Heart right ventricle (tissue), 16 donors: ENCODE measurements at regions not wholly inside any gene's neighbourhood (a gene's known extent, or its start where the extent isn't known, plus 50 kb on each side); places are given as distances from the start of the nearest gene placed in this dataset.
A peak's percentile ranks its signal among the peaks of the same experiment; 100 is the strongest.

Source experiments
- ATAC-seq, 8 donors: fragments of 200-7000 bp; cut with Tn5 transposase; one replicate each; pipeline ENCODE4 v1.9.1; 2020; ENCODE audit warnings: mild to moderate bottlenecking in 8 of 8, moderate library complexity in 8 of 8, moderate number of reproducible peaks in 1 of 8
- DNase-seq, 2 donors: peaks; one replicate each; pipeline ENCODE4 v3.0.0-alpha.2; 2020
- H3K27ac ChIP-seq, 10 donors: fragments of 200-600 bp; sonication (generic) in 2 of 10; one replicate each; pipeline versions ENCODE4 v1.5.0 to v1.8.0; 2020 to 2022; ENCODE audit warnings: mild to moderate bottlenecking in 3 of 10
- H3K27me3 ChIP-seq, 7 donors: fragments of 200-600 bp; one replicate each; pipeline ENCODE4 v1.8.0; 2021 to 2022; ENCODE audit warnings: mild to moderate bottlenecking in 2 of 7
- H3K36me3 ChIP-seq, 9 donors: fragments of 200-600 bp; sonication (generic) in 1 of 9; one replicate each; pipeline versions ENCODE4 v1.5.0 to v1.8.0; 2020 to 2022; ENCODE audit warnings: mild to moderate bottlenecking in 2 of 9
- H3K4me1 ChIP-seq, 9 donors: fragments of 200-600 bp; sonication (generic) in 1 of 9; one replicate each; pipeline versions ENCODE4 v1.5.0 to v1.8.0; 2020 to 2022; ENCODE audit warnings: mild to moderate bottlenecking in 4 of 9
- H3K4me3 ChIP-seq, 10 donors: fragments of 200-600 bp; sonication (generic) in 2 of 10; one replicate each; pipeline versions ENCODE4 v1.5.0 to v1.8.0; 2020 to 2022; ENCODE audit warnings: mild to moderate bottlenecking in 7 of 10, moderate library complexity in 2 of 10
- H3K9me3 ChIP-seq, 11 donors: fragments of 200-600 bp in 10 of 11; sonication (generic) in 2 of 11; one replicate each; pipeline versions ENCODE4 v1.5.0 to v1.8.0; 2013 to 2022; ENCODE audit warnings: mild to moderate bottlenecking in 2 of 11, control low read depth in 1 of 11, moderate library complexity in 1 of 11
- CTCF ChIP-seq, 9 donors: fragments of 200-600 bp; sonication (generic) in 2 of 9; IDR thresholded peaks; one replicate each; pipeline versions ENCODE4 v1.5.0 to v1.8.0; 2021 to 2022; ENCODE audit warnings: antibody characterized with exemption in 9 of 9, mild to moderate bottlenecking in 5 of 9, moderate library complexity in 1 of 9
- WGBS, 2 donors: extraction: QIAGEN DNeasy Blood & Tissue Kit; methylation state at CpG; one replicate each; pipeline ENCODE4 v1.1.7; 2013; ENCODE audit warnings: inconsistent platforms in 1 of 2; 5-methylcytosine and 5-hydroxymethylcytosine counted together
- intact Hi-C, 10 donors: fragments of 100-400 bp; cut with DNase I; formaldehyde crosslinking; loops; one replicate each; pipeline versions ENCODE4 v1.11.1 to v1.14.2; 2022
- donor health status: Arrhythmogenic right ventricular cardiomyopathy.
- donor health status: ischemic (EF 13 %, LVEDD 7.1; RV severe dilation, severe dysfunction).
- donor health status: healthy with polysubstance abuse.
- donor health status: DM: no; HTN: yes; CAD: no.
- donor health status: DM: no; HTN: no; CAD: no.
- donor health status: ischemic (EF 25% LVEDD 6.9; RV normal size, moderate dysfunction).
- donor health status: ischemic (EF 25% LVEDD 5.7; RV mildly dilated, moderate dysfunction).
- donor health status: healthy.
- donor health status: DM: yes; HTN: yes; CAD: no.
- donor health status: Ischemic cardiomyopathy.
- donor health status: ischemic (EF 35%, LVEDD 5.7; RV mildly dilated, moderate dysfunction).
- donor health status: nonischemic (EF 11% LVEDD 7.7; RV severe dilation, severe dysfunction).
- donor health status: DM: yes; HTN: yes; CAD: no.
- donor health status: PGD.
- donor health status: ischemic (EF 29% LVEDD 5.4; RV normal size, mild dysfunction).
- donor health status: nonischemic (EF 23%, LVEDD 6.1; RV moderate dilation, normal function).

GRCh38 chr15:66945286-66945685 is 120.1 kb upstream of the SMAD3 start:
- Histone ChIP-seq H3K27me3 (no peaks in the 10 kb centered on the region), H3K36me3 (no peaks in the 10 kb centered on the region), H3K9me3 (peaks cover 0 to 7% (median 0%) of the 10 kb centered on the region in 11 donors), H3K4me3 (no peak overlapping the region), H3K4me1 (peaks cover 0 to 17% (median 7%) of the 10 kb centered on the region in 9 donors), H3K27ac (no peak overlapping the region)
- peak in 1 of 8 donors; percentile 27 for ATAC-seq
- TF ChIP-seq CTCF (IDR thresholded peaks at IDR 0.05): no peak
- intact Hi-C loops: loop anchor here in 9 of 10 donors (5.0 to 10.0 kb wide), 8 partner anchors 120 to 892 kb away; partner anchors contain the start of gene SMAD3 (in 2 of the 9)
- 96 to 98% methylated on average over 3 of the region's 3 CpGs for WGBS, 2 donors
- DNase-seq: no peak

DNA sequence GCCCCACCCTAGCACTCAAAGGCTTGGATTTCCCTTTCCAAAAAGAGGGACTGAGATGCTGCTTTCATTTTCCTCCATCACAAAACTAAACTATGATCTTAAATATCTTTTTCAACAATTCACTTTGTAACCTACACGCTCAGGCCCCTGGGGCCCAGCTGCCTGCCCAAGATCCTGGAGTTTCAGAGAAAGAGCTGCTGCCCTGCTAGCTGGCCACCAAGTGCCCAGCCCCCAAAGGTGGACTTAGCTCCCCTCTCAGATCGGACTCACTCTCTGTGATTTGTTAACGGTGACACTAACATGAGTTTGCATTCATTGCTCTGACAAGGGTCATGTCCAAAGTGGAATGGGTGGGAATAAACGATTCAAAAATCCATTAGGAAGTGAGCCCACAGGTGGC is 119.6 kb upstream of the SMAD3 start:
- intact Hi-C loops: loop anchor here (1.0 to 10.0 kb wide), 16 partner anchors 119 to 891 kb away; partner anchors contain the start of gene SMAD3 (in 2 of the 10)
- H3K27me3 ChIP-seq: no peaks in the 10 kb centered on the region
- no peak overlapping the region for H3K4me3 ChIP-seq
- H3K9me3 ChIP-seq: peaks cover 0 to 7% (median 0%) of the 10 kb centered on the region in 11 donors
- no peaks in the 10 kb centered on the region for H3K36me3 ChIP-seq
- DNase-seq: no peak
- peaks cover 0 to 16% (median 7%) of the 10 kb centered on the region in 9 donors for H3K4me1 ChIP-seq
- TF ChIP-seq CTCF (IDR thresholded peaks at IDR 0.05): no peak
- 80 to 81% methylated on average over 4 of the region's 4 CpGs for WGBS, 2 donors
- H3K27ac ChIP-seq: no peak overlapping the region
- ATAC-seq: no peak

DNA sequence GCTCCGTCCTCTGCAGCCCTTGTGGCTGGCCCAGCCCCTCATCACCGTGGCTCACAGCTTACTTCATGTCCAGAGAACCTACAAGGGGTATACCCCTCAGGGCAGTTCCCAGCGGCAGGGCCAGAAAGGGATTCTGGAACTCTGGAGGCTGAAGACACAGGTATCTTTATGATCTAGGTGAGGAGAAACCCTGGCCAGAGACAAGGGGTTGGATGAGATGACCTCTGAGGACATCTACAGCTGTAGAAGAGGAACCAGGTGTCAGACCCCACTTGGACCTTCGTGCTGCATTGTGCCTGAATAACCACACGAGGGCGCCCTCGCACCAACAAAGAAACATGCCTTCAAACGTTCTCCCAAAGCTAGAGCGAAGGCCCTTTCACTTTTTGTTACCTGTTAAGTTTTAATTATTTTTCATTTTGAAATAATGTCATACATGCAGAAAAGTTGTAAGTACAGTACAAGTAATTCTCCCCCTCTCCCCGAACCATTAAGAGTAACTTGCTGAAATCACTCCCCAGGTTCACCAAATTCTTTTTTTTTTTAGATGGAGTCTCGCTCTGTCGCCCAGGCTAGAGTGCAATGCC is 118.7 kb upstream of the SMAD3 start:
- H3K9me3 ChIP-seq: peaks cover 0 to 7% (median 0%) of the 10 kb centered on the region in 11 donors
- peak overlapping the region in 1 of 10 donors; percentile 6 for H3K4me3 ChIP-seq
- ATAC-seq (peak; percentile 45 to 79 (median 68)), DNase-seq (peak; percentile 60 to 63)
- 30 to 32% methylated on average over 12 of the region's 12 CpGs for WGBS, 2 donors
- H3K36me3 ChIP-seq: no peaks in the 10 kb centered on the region
- H3K4me1 ChIP-seq: peaks cover 0 to 9% (median 0%) of the 10 kb centered on the region in 9 donors
- peak; percentile 84 to 98 (median 92) for TF ChIP-seq CTCF (IDR thresholded peaks at IDR 0.05)
- H3K27ac ChIP-seq: no peak overlapping the region
- intact Hi-C loops: loop anchor here (1.0 to 10.0 kb wide), 16 partner anchors 118 to 891 kb away; partner anchors contain the start of gene SMAD3 (in 2 of the 10)
- no peaks in the 10 kb centered on the region for H3K27me3 ChIP-seq

DNA sequence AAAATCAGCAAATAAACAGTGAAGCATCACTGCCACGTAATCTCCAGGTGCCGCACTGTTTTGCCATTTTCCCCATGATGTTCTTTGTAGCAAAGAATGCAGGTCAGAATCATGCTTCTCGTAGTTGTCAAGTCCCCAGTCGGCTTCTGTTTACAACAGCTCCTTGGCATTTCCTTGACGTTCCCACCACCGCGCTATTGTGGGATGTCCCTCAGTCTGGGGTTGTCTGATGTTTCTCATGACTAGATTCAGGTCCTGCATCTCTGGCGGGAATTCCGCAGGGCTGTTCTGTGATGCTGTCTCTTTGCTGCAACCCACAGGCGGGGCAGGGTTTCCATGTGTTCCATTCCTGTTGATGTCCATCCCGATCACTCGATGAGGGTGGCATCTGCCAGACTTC is 117.9 kb upstream of the SMAD3 start:
- no peak for TF ChIP-seq CTCF (IDR thresholded peaks at IDR 0.05)
- Histone ChIP-seq H3K4me3 (no peak overlapping the region), H3K4me1 (peaks cover 0 to 8% (median 0%) of the 10 kb centered on the region in 9 donors), H3K27ac (no peak overlapping the region), H3K9me3 (peaks cover 0 to 7% (median 0%) of the 10 kb centered on the region in 11 donors), H3K27me3 (no peaks in the 10 kb centered on the region), H3K36me3 (no peaks in the 10 kb centered on the region)
- 73% methylated on average over 12 of the region's 12 CpGs for WGBS, 2 donors
- ATAC-seq (no peak), DNase-seq (no peak)
- intact Hi-C loops: loop anchor here in 9 of 10 donors (1.0 to 10.0 kb wide), 14 partner anchors 117 to 890 kb away; partner anchors contain the start of gene SMAD3 (in 2 of the 9)
